ENCODE measurements at regions not wholly inside any gene's neighbourhood (a gene's known extent, or its start where the extent isn't known, plus 50 kb on each side); places are given as distances from the start of the nearest gene placed in this dataset.

GRCh38 chr1:58842941-58843340 lies 59.1 kb upstream of the JUN start:
- TF ChIP-seq POLR2AphosphoS5 (IDR thresholded peaks at IDR 0.05; ENCODE audit: low read depth, low read length): no peak
- TF ChIP-seq, protein P1, sequence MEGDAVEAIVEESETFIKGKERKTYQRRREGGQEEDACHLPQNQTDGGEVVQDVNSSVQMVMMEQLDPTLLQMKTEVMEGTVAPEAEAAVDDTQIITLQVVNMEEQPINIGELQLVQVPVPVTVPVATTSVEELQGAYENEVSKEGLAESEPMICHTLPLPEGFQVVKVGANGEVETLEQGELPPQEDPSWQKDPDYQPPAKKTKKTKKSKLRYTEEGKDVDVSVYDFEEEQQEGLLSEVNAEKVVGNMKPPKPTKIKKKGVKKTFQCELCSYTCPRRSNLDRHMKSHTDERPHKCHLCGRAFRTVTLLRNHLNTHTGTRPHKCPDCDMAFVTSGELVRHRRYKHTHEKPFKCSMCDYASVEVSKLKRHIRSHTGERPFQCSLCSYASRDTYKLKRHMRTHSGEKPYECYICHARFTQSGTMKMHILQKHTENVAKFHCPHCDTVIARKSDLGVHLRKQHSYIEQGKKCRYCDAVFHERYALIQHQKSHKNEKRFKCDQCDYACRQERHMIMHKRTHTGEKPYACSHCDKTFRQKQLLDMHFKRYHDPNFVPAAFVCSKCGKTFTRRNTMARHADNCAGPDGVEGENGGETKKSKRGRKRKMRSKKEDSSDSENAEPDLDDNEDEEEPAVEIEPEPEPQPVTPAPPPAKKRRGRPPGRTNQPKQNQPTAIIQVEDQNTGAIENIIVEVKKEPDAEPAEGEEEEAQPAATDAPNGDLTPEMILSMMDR (IDR thresholded peaks at IDR 0.05): no peak
